IPS-20b (cell line): ENCODE measurements at regions not wholly inside any gene's neighbourhood (a gene's known extent, or its start where the extent isn't known, plus 50 kb on each side); places are given as distances from the start of the nearest gene placed in this dataset.

Source experiments
- H3K27ac ChIP-seq: one replicate; pipeline ENCODE4 v1.5.1; 2013; ENCODE audit warnings: low read length
- H3K27me3 ChIP-seq: 2 replicates; pipeline ENCODE4 v1.6.1; 2013; ENCODE audit warnings: mild to moderate bottlenecking, low read length, inconsistent platforms; ENCODE audit not compliant: insufficient read depth
- H3K36me3 ChIP-seq: 2 replicates; pipeline ENCODE4 v1.6.1; 2013; ENCODE audit warnings: low read depth, mild to moderate bottlenecking, inconsistent platforms, low read length, moderate library complexity; ENCODE audit not compliant: insufficient read depth
- H3K4me1 ChIP-seq: 2 replicates; pipeline ENCODE4 v1.6.1; 2013; ENCODE audit warnings: mild to moderate bottlenecking, control low read depth, inconsistent platforms, low read length, moderate library complexity; ENCODE audit not compliant: insufficient read depth
- H3K4me3 ChIP-seq: 2 replicates; pipeline ENCODE4 v1.5.1; 2013; ENCODE audit warnings: mild to moderate bottlenecking, low read length, inconsistent platforms
- H3K9ac ChIP-seq: 2 replicates; pipeline ENCODE4 v1.6.1; 2013; ENCODE audit warnings: low read depth, mild to moderate bottlenecking, inconsistent platforms, low read length, moderate library complexity
- H3K9me3 ChIP-seq: 2 replicates; pipeline ENCODE4 v1.6.1; 2013; ENCODE audit warnings: mild to moderate bottlenecking, low read depth, low read length, inconsistent platforms; ENCODE audit not compliant: insufficient read depth

DNA sequence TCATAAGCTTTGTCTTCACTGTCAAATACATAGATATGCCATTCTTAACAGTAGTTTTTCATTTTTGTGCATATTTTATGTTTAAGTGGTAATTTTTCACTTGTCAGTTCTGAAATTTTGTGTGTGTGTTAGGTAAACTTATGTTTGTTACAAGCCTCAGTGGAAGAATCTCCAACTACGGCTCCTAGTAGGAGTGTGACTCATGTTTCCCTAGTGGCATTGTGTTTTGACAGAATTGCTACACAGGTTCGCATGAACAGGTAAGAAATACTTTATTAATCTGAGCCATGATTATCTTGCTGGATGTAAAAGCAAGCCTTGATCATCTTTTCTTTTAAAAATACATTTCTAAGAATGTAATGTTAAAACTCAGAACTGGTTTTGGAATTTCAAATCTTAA, 94.4 kb downstream of the BLTP1 start:
- Histone ChIP-seq H3K36me3 (peaks cover 57% of the 10 kb centered on the region), H3K4me1 (no peaks in the 10 kb centered on the region), H3K9me3 (no peaks in the 10 kb centered on the region), H3K27me3 (no peaks in the 10 kb centered on the region), H3K9ac (no peak overlapping the region), H3K4me3 (no peak overlapping the region), H3K27ac (no peak overlapping the region)

DNA sequence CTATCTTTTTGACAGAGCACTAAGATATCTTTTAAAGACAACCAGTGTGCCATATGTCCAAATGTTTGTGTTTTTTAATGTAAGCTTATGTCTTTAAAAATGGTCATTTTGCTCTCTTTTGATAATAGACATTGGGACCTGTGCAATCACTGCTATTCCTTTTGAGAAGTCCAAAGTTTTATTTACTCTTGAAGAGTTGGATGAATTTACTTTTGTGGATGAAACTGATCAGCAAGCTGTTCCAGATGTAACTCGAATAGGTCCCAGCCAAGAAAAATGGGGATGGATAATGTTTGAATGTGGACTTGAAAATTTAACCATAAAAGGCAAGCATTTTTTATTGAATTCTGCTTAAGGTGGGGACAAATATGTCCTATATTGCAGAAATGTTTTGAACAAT, 97.2 kb downstream of the BLTP1 start:
- peaks cover 79% of the 10 kb centered on the region for H3K36me3 ChIP-seq

GRCh38 chr4:122252584-122252983, 100.5 kb downstream of the BLTP1 start:
- H3K27ac ChIP-seq, result no peak overlapping the region
- no peak overlapping the region for H3K9ac ChIP-seq
- H3K4me1 ChIP-seq, result no peaks in the 10 kb centered on the region
- H3K36me3 ChIP-seq, result peaks cover 82% of the 10 kb centered on the region
- H3K27me3 ChIP-seq, result no peaks in the 10 kb centered on the region
- H3K9me3 ChIP-seq, result no peaks in the 10 kb centered on the region
- H3K4me3 ChIP-seq, result no peak overlapping the region

More for the DNA sequence above, 97.2 kb downstream of the BLTP1 start:
- Histone ChIP-seq H3K4me3 (no peak overlapping the region), H3K9me3 (no peaks in the 10 kb centered on the region), H3K9ac (no peak overlapping the region), H3K4me1 (no peaks in the 10 kb centered on the region), H3K27ac (no peak overlapping the region), H3K27me3 (no peaks in the 10 kb centered on the region)

DNA sequence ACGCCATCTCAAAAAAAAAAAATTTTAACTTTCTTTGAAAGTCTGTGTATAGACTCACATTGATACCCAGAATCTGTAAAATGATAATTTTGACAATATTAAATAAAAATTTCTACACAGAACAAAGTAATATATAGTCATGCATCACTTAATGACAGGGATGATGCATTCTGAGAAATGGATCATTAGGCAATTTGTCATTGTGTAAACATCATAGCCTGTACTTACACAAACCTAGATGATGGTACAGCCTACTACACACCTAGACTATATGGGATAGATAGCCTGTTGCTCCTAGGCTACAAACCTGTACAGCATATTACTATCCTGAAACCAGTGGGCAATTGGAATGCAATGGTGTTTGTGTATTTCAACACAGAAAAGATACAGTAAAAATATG, 107.7 kb downstream of the BLTP1 start:
- Histone ChIP-seq H3K27me3 (no peaks in the 10 kb centered on the region), H3K4me3 (no peak overlapping the region), H3K4me1 (no peaks in the 10 kb centered on the region), H3K9me3 (no peaks in the 10 kb centered on the region), H3K9ac (no peak overlapping the region), H3K27ac (no peak overlapping the region), H3K36me3 (peaks cover 64% of the 10 kb centered on the region)

- Histone ChIP-seq H3K36me3 (peaks cover 34% of the 10 kb centered on the region), H3K4me1 (no peaks in the 10 kb centered on the region), H3K9me3 (no peaks in the 10 kb centered on the region), H3K4me3 (no peak overlapping the region), H3K9ac (no peak overlapping the region), H3K27ac (no peak overlapping the region), H3K27me3 (no peaks in the 10 kb centered on the region)
Measured at GRCh38 chr4:122276359-122276758, 102.5 kb upstream of the ADAD1 start.

- no peaks in the 10 kb centered on the region for H3K4me1 ChIP-seq
- H3K9ac ChIP-seq, result no peak overlapping the region
- no peak overlapping the region for H3K4me3 ChIP-seq
- no peaks in the 10 kb centered on the region for H3K27me3 ChIP-seq
- no peak overlapping the region for H3K27ac ChIP-seq
- H3K9me3 ChIP-seq, result no peaks in the 10 kb centered on the region
- peaks cover 17% of the 10 kb centered on the region for H3K36me3 ChIP-seq
Measured at GRCh38 chr4:122278976-122279375, 99.8 kb upstream of the ADAD1 start.

- no peak overlapping the region for H3K27ac ChIP-seq
- peaks cover 24% of the 10 kb centered on the region for H3K36me3 ChIP-seq
- no peaks in the 10 kb centered on the region for H3K4me1 ChIP-seq
- no peaks in the 10 kb centered on the region for H3K27me3 ChIP-seq
- no peak overlapping the region for H3K9ac ChIP-seq
- no peak overlapping the region for H3K4me3 ChIP-seq
- H3K9me3 ChIP-seq, result no peaks in the 10 kb centered on the region
Measured at GRCh38 chr4:122279670-122280069, 99.1 kb upstream of the ADAD1 start.

DNA sequence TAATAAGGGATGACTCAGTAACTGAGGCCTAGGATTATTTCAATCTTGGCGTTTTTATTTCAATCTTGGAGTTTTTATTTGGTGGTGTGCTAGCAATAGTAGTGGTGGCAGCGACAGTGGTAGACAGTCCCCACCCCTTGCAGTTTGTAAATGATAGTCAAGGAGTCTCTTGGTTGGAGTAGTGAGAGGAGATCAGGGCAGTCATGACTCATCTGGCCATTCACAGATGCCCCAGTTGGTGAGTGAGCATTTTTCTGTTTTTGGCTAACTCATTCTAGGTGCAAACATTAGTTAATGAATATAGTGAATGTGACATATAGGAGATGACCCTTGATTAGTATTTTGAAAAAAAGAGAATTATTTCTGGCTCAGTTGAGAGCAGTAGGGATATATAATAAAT, 93.5 kb upstream of the ADAD1 start:
- H3K4me3 ChIP-seq, result no peak overlapping the region
- H3K27ac ChIP-seq, result no peak overlapping the region
- H3K9ac ChIP-seq, result no peak overlapping the region
- no peaks in the 10 kb centered on the region for H3K9me3 ChIP-seq
- H3K27me3 ChIP-seq, result no peaks in the 10 kb centered on the region
- peaks cover 45% of the 10 kb centered on the region for H3K36me3 ChIP-seq
- H3K4me1 ChIP-seq, result no peaks in the 10 kb centered on the region

- peaks cover 31% of the 10 kb centered on the region for H3K36me3 ChIP-seq
- H3K27me3 ChIP-seq, result no peaks in the 10 kb centered on the region
- no peaks in the 10 kb centered on the region; the same call in 1 of the 2 replicates for H3K9me3 ChIP-seq
- no peaks in the 10 kb centered on the region for H3K4me1 ChIP-seq
- H3K27ac ChIP-seq, result no peak overlapping the region
- H3K4me3 ChIP-seq, result no peak overlapping the region
- no peak overlapping the region for H3K9ac ChIP-seq
Measured at GRCh38 chr4:122293374-122294365, 85.1 kb upstream of the ADAD1 start.

- no peaks in the 10 kb centered on the region; the same call in 1 of the 2 replicates for H3K9me3 ChIP-seq
Measured at GRCh38 chr4:122297694-122298093, 81.1 kb upstream of the ADAD1 start.

DNA sequence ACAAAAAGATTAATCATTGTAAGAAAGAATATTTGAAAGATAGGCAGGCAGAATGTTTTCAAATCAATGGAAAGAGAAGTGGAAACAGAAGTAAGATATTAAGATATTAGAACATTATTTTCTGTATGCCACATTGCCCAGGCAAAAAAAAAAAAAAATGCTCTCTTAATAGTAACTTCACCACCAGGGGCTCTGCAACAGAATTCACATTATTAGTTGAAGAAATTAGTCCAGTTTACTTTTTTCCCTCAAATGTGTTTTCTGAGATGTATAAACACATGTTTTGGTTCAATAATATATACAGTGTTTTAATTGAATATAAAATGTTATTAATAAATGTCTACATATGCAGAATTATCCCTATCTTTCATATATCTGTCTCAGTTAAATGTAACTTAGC, 78.0 kb upstream of the ADAD1 start:
- H3K4me1 ChIP-seq, result no peaks in the 10 kb centered on the region; the same call in 1 of the 2 replicates
- no peak overlapping the region for H3K9ac ChIP-seq
- no peaks in the 10 kb centered on the region; the same call in 1 of the 2 replicates for H3K36me3 ChIP-seq
- H3K9me3 ChIP-seq, result no peaks in the 10 kb centered on the region; the same call in 1 of the 2 replicates
- H3K27ac ChIP-seq, result no peak overlapping the region
- no peak overlapping the region for H3K4me3 ChIP-seq
- H3K27me3 ChIP-seq, result no peaks in the 10 kb centered on the region

More at GRCh38 chr4:122297694-122298093, 81.1 kb upstream of the ADAD1 start:
- peaks cover 14% of the 10 kb centered on the region; the same call in 1 of the 2 replicates for H3K36me3 ChIP-seq
- no peak overlapping the region for H3K9ac ChIP-seq
- no peaks in the 10 kb centered on the region for H3K27me3 ChIP-seq
- H3K4me1 ChIP-seq, result no peaks in the 10 kb centered on the region
- H3K27ac ChIP-seq, result no peak overlapping the region
- H3K4me3 ChIP-seq, result no peak overlapping the region

- no peaks in the 10 kb centered on the region; the same call in 1 of the 2 replicates for H3K4me1 ChIP-seq
- no peaks in the 10 kb centered on the region for H3K9me3 ChIP-seq
- no peak overlapping the region for H3K27ac ChIP-seq
- H3K9ac ChIP-seq, result no peak overlapping the region
- peaks cover 18% of the 10 kb centered on the region for H3K36me3 ChIP-seq
- no peak overlapping the region for H3K4me3 ChIP-seq
- H3K27me3 ChIP-seq, result no peaks in the 10 kb centered on the region
Measured at GRCh38 chr4:122305853-122306252, 73.0 kb upstream of the ADAD1 start.
